ENCODE measurements at regions not wholly inside any gene's neighbourhood (a gene's known extent, or its start where the extent isn't known, plus 50 kb on each side); places are given as distances from the start of the nearest gene placed in this dataset.
A peak's percentile ranks its signal among the peaks of the same experiment; 100 is the strongest.
"Not testable (repeated sequence)": the region's sequence is repeated elsewhere in the genome, so short reads cannot be mapped to it uniquely, and the experiment has no call there.

DNA sequence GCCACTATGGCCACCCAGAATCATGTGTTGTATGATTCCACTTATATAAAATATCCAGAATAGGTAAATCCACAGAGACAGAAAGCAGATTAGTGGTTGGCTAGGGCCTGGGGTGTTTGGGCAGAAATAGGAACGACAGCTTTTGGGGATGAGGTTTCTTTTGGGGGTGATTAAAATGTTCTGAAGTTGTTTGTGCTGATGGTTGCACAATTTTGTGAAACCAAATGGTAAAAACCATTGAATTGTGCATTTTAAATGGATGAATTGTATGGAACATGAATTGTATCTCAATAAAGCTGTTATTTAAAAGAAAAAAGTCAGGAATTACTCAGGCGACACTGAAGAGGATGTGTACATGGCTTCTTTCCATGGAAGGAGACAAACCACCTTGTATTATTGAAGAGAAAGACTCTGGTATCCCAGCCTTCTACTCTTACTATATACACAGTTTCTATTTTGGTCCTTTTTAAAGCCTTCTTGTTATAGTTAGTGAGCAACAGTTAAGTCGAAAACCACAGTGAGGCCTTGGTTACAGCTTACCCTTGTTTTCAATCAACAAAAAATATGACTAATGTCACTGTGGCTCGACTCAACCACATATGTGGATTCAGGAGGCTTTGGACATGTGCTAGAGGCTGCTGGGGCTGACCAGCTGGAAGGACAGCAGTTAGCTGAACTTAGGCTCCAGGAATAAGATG lies 57.1 kb upstream of the KMT2E start:
- TF ChIP-seq, protein P1, sequence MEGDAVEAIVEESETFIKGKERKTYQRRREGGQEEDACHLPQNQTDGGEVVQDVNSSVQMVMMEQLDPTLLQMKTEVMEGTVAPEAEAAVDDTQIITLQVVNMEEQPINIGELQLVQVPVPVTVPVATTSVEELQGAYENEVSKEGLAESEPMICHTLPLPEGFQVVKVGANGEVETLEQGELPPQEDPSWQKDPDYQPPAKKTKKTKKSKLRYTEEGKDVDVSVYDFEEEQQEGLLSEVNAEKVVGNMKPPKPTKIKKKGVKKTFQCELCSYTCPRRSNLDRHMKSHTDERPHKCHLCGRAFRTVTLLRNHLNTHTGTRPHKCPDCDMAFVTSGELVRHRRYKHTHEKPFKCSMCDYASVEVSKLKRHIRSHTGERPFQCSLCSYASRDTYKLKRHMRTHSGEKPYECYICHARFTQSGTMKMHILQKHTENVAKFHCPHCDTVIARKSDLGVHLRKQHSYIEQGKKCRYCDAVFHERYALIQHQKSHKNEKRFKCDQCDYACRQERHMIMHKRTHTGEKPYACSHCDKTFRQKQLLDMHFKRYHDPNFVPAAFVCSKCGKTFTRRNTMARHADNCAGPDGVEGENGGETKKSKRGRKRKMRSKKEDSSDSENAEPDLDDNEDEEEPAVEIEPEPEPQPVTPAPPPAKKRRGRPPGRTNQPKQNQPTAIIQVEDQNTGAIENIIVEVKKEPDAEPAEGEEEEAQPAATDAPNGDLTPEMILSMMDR (IDR thresholded peaks at IDR 0.05): no peak

GRCh38 chr7:104958371-104958865 lies 55.6 kb upstream of the KMT2E start:
- Histone ChIP-seq H3K27ac (no peak overlapping the region), H3K9me3 (ENCODE audit: control insufficient read depth, low read length) (no peaks in the 10 kb centered on the region)

More for the DNA sequence above, 57.1 kb upstream of the KMT2E start:
- H3K9ac ChIP-seq: no peak overlapping the region
- no peak overlapping the region for H3K27ac ChIP-seq
- no peaks in the 10 kb centered on the region for H3K4me1 ChIP-seq
- H3K79me2 ChIP-seq: no peaks in the 10 kb centered on the region
- H2AFZ ChIP-seq: peak overlapping the region; percentile 18
- no peak overlapping the region for H3K4me3 ChIP-seq (ENCODE audit: low read depth, low read length)
- H3K36me3 ChIP-seq (ENCODE audit: control insufficient read depth, insufficient read depth, low read length): no peaks in the 10 kb centered on the region
- no peak overlapping the region for H3K4me2 ChIP-seq (ENCODE audit: low read length)
- no peaks in the 10 kb centered on the region for H3K27me3 ChIP-seq (ENCODE audit: control insufficient read depth, insufficient read depth, low read length)
- no peaks in the 10 kb centered on the region for H3K9me3 ChIP-seq (ENCODE audit: control insufficient read depth, low read length)

GRCh38 chr7:104959483-104959882 lies 54.5 kb upstream of the KMT2E start:
- H3K4me3 ChIP-seq (ENCODE audit: low read depth, low read length); H3K9me3 ChIP-seq (ENCODE audit: control insufficient read depth, low read length); H3K4me1 ChIP-seq; H3K27ac ChIP-seq; H3K36me3 ChIP-seq (ENCODE audit: control insufficient read depth, insufficient read depth, low read length); H3K79me2 ChIP-seq; H3K27me3 ChIP-seq (ENCODE audit: control insufficient read depth, insufficient read depth, low read length); H3K4me2 ChIP-seq (ENCODE audit: low read length); H3K9ac ChIP-seq; H2AFZ ChIP-seq: not testable (repeated sequence)

More at GRCh38 chr7:104958371-104958865, 55.6 kb upstream of the KMT2E start:
- H2AFZ ChIP-seq: no peak overlapping the region
- no peaks in the 10 kb centered on the region for H3K36me3 ChIP-seq (ENCODE audit: control insufficient read depth, insufficient read depth, low read length)
- no peak overlapping the region for H3K4me3 ChIP-seq (ENCODE audit: low read depth, low read length)
- TF ChIP-seq, protein P1 (IDR thresholded peaks at IDR 0.05): no peak
- H3K4me2 ChIP-seq (ENCODE audit: low read length): no peak overlapping the region
- H3K79me2 ChIP-seq: no peaks in the 10 kb centered on the region
- no peaks in the 10 kb centered on the region for H3K4me1 ChIP-seq
- no peak overlapping the region for H3K9ac ChIP-seq
- H3K27me3 ChIP-seq (ENCODE audit: control insufficient read depth, insufficient read depth, low read length): no peaks in the 10 kb centered on the region

DNA sequence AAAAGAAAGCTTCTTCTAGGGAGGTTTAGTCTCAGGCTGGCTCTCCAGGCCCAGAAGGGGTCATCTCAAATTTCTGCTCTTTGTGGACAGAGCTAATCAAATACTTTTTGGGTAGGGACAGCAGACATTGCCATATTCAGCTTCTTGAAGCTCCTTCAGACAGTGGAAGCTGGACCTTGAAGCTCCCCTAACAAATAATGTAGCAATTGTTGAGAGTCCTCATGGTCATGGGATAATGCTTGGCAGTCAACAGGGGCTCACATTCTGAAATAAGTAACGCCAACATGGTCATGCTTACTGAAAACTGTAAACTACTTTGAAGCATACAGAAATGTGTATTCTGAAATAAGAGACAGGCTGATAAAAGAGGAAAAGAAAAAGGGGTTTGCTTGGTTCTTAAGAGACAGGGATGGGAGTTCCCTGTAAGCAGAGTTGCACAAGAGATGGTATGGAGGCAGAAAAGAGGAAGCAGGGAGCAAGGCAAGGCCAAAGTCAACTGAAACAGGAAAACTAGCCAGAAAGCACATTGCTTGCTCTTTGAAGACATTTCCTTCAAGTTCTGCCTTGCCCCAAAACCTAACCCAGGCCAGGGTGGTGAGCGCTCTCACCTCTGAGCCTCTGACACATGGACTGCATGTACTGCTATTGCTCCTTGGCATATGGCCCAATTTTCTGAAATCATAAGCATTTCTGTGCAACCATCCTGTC lies 53.1 kb upstream of the KMT2E start:
- Histone ChIP-seq H3K9ac (no peak overlapping the region), H3K27ac (no peak overlapping the region), H3K36me3 (ENCODE audit: control insufficient read depth, insufficient read depth, low read length) (no peaks in the 10 kb centered on the region), H3K4me2 (ENCODE audit: low read length) (no peak overlapping the region), H3K79me2 (no peaks in the 10 kb centered on the region), H2AFZ (no peak overlapping the region), H3K27me3 (ENCODE audit: control insufficient read depth, insufficient read depth, low read length) (no peaks in the 10 kb centered on the region), H3K9me3 (ENCODE audit: control insufficient read depth, low read length) (no peaks in the 10 kb centered on the region), H3K4me1 (no peaks in the 10 kb centered on the region), H3K4me3 (ENCODE audit: low read depth, low read length) (no peak overlapping the region)
- TF ChIP-seq, protein P1 (IDR thresholded peaks at IDR 0.05): no peak

DNA sequence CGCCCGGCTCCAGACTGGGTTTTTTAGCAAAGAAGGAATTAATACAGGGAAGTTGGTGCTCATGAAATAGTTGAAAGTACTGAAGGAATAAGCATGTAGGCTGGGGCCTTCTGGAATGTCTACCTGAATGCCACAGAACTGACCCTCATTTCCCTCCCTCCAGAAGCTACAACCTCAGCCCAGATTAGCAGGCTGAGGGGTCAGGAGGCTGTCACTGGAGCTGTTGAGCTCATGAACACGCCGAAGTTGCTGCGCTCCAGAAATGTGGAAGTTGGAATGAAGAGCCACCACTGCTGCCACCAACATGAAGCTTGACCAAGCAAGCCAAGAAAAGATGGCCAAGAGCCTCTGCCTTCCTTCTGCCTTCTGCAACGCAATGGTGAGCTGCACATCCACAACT lies 52.2 kb upstream of the KMT2E start:
- H3K9me3 ChIP-seq (ENCODE audit: control insufficient read depth, low read length): no peaks in the 10 kb centered on the region
- no peak overlapping the region for H3K27ac ChIP-seq
- H3K4me3 ChIP-seq (ENCODE audit: low read depth, low read length): no peak overlapping the region
- no peaks in the 10 kb centered on the region for H3K36me3 ChIP-seq (ENCODE audit: control insufficient read depth, insufficient read depth, low read length)
- no peak overlapping the region for H3K4me2 ChIP-seq (ENCODE audit: low read length)
- no peaks in the 10 kb centered on the region for H3K4me1 ChIP-seq
- no peaks in the 10 kb centered on the region for H3K27me3 ChIP-seq (ENCODE audit: control insufficient read depth, insufficient read depth, low read length)
- H3K79me2 ChIP-seq: no peaks in the 10 kb centered on the region
- H2AFZ ChIP-seq: no peak overlapping the region
- TF ChIP-seq, protein P1 (IDR thresholded peaks at IDR 0.05): no peak
- H3K9ac ChIP-seq: no peak overlapping the region

All from parathyroid adenoma (tissue), 2 donors.